ENCODE measurements at regions not wholly inside any gene's neighbourhood (a gene's known extent, or its start where the extent isn't known, plus 50 kb on each side); places are given as distances from the start of the nearest gene placed in this dataset.
"Not testable (repeated sequence)": the region's sequence is repeated elsewhere in the genome, so short reads cannot be mapped to it uniquely, and the experiment has no call there.

- TF ChIP-seq CTCF (IDR thresholded peaks at IDR 0.05; ENCODE audit: insufficient read depth, low read depth, low read length); EZH2 (IDR thresholded peaks at IDR 0.05; ENCODE audit: insufficient read depth, low read length): not testable (repeated sequence)
These were observed 162.3 kb downstream of the ERMARD start for GRCh38 chr6:169913745-169914144.

All from astrocyte (in vitro differentiated cells and primary cell).